SK-N-SH (cell line): ENCODE measurements at regions not wholly inside any gene's neighbourhood (a gene's known extent, or its start where the extent isn't known, plus 50 kb on each side); places are given as distances from the start of the nearest gene placed in this dataset.

Source experiments
- CTCF ChIA-PET: fragments of 300-600, 350-600 bp; formaldehyde crosslinking; extraction: SDS; loops from one replicate; lab custom pipeline; 2021; lab: Yijun Ruan, JAX
- POLR2A ChIA-PET: fragments of 350-600 bp; sonication (Branson Sonifier 250); formaldehyde crosslinking; extraction: SDS; loops from one replicate; lab custom pipeline; 2020; ENCODE audit warnings: antibody characterized with exemption, inconsistent platforms; lab: Yijun Ruan, JAX
- DNase-seq: peaks from one replicate; pipeline ENCODE4 v3.0.0; 2012
- H2AFZ ChIP-seq: fragments of 200-600 bp; sonication (generic); 2 replicates; pipeline ENCODE4 v1.8.1; 2016; ENCODE audit warnings: antibody characterized with exemption, mild to moderate bottlenecking, low read depth
- H3F3A ChIP-seq: fragments of 200-600 bp; sonication (generic); replicated peaks from 2 replicates; pipeline ENCODE3; 2016; ENCODE audit warnings: antibody characterized with exemption, mild to moderate bottlenecking; ENCODE audit not compliant: insufficient read depth
- H3K27ac ChIP-seq, 2 experiments: fragments of 200-500 bp in 1 of 2; fragments of 200-600 bp in 1 of 2; sonication (Bioruptor generic) in 1 of 2; sonication (generic), shearing (Covaris generic) in 1 of 2; 2 replicates each; pipeline versions ENCODE4 v1.5.1 to v1.6.1; 2014 to 2016; ENCODE audit warnings: low read depth in 2 of 2, inconsistent platforms in 1 of 2, low read length in 1 of 2, mild to moderate bottlenecking in 1 of 2, mixed read lengths in 1 of 2
- H3K27me3 ChIP-seq: fragments of 200-600 bp; sonication (generic), shearing (Covaris generic); 2 replicates; pipeline ENCODE4 v1.6.1; 2016; ENCODE audit warnings: mixed run types; ENCODE audit not compliant: insufficient read depth
- H3K36me3 ChIP-seq, 2 experiments: fragments of 200-500 bp in 1 of 2; fragments of 200-600 bp in 1 of 2; sonication (Bioruptor generic) in 1 of 2; sonication (generic) in 1 of 2; replicated peaks in 1 of 2; 2 replicates each; pipeline versions ENCODE3 to v1.5.1; 2014 to 2016; ENCODE audit warnings: low read length in 1 of 2, mild to moderate bottlenecking in 1 of 2; ENCODE audit not compliant: insufficient read depth in 2 of 2, control insufficient read depth in 1 of 2
- H3K4me1 ChIP-seq, 2 experiments: fragments of 200-500 bp in 1 of 2; fragments of 200-600 bp in 1 of 2; sonication (Bioruptor generic) in 1 of 2; sonication (generic), shearing (Covaris generic) in 1 of 2; 2 replicates each; pipeline versions ENCODE4 v1.5.1 to v1.6.1; 2014 to 2016; ENCODE audit warnings: low read depth in 1 of 2, low read length in 1 of 2, mixed run types in 1 of 2; ENCODE audit not compliant: insufficient read depth in 2 of 2, control insufficient read depth in 1 of 2
- H3K4me2 ChIP-seq: fragments of 200-600 bp; sonication (generic), shearing (Covaris generic); 2 replicates; pipeline ENCODE4 v1.6.1; 2017; ENCODE audit warnings: mixed run types
- H3K4me3 ChIP-seq, 2 experiments: fragments of 200-500 bp in 1 of 2; fragments of 200-600 bp in 1 of 2; sonication (Bioruptor generic) in 1 of 2; sonication (generic), shearing (Covaris generic) in 1 of 2; 2 replicates each; pipeline versions ENCODE4 v1.5.1 to v1.8.1; 2014 to 2016; ENCODE audit warnings: low read depth in 2 of 2, inconsistent platforms in 1 of 2, low read length in 1 of 2, mild to moderate bottlenecking in 1 of 2, mixed read lengths in 1 of 2, moderate library complexity in 1 of 2
- H3K79me2 ChIP-seq: fragments of 200-600 bp; sonication (generic); 2 replicates; pipeline ENCODE4 v1.8.1; 2017; ENCODE audit warnings: mild to moderate bottlenecking; ENCODE audit not compliant: insufficient read depth
- H3K9ac ChIP-seq: fragments of 200-600 bp; sonication (generic); 2 replicates; pipeline ENCODE4 v1.6.1; 2017; ENCODE audit warnings: mixed run types
- H3K9me2 ChIP-seq: fragments of 200-600 bp; sonication (generic); 2 replicates; pipeline ENCODE4 v1.6.1; 2017; ENCODE audit warnings: mixed run types
- H3K9me3 ChIP-seq: fragments of 200-600 bp; sonication (generic); 2 replicates; pipeline ENCODE4 v1.6.1; 2017; ENCODE audit warnings: mixed run types, mild to moderate bottlenecking, moderate library complexity
- H4K20me1 ChIP-seq: fragments of 200-600 bp; sonication (generic); 2 replicates; pipeline ENCODE4 v1.6.1; 2017; ENCODE audit warnings: mild to moderate bottlenecking, mixed run types; ENCODE audit not compliant: insufficient read depth
- CHD2 ChIP-seq: fragments of 150-350 bp; IDR thresholded peaks from 2 replicates; pipeline ENCODE4 v1.6.1; 2018; ENCODE audit warnings: low read length; ENCODE audit not compliant: partially characterized antibody
- FOXM1 ChIP-seq: IDR thresholded peaks from 2 replicates; pipeline ENCODE4 v1.4.0; 2012; ENCODE audit warnings: low read depth, mild to moderate bottlenecking
- GABPA ChIP-seq: IDR thresholded peaks from 2 replicates; pipeline ENCODE4 v1.4.0; 2012; ENCODE audit warnings: low read depth, mild to moderate bottlenecking
- PBX3 ChIP-seq: IDR thresholded peaks from 2 replicates; pipeline ENCODE4; 2012
- POLR2AphosphoS5 ChIP-seq: IDR thresholded peaks from 2 replicates; pipeline ENCODE4 v1.6.1; 2012; ENCODE audit warnings: low read depth, low read length
- RAD21 ChIP-seq: IDR thresholded peaks from 2 replicates; pipeline ENCODE4 v1.6.1; 2012; ENCODE audit warnings: mild to moderate bottlenecking, low read length
- RCOR1 ChIP-seq: fragments of 150-350 bp; IDR thresholded peaks from 2 replicates; pipeline ENCODE4 v1.6.1; 2017; ENCODE audit warnings: antibody characterized with exemption, low read length
- REST ChIP-seq: IDR thresholded peaks from 2 replicates; pipeline ENCODE4 v1.6.1; 2012; ENCODE audit warnings: mild to moderate bottlenecking, low read depth, low read length, moderate library complexity
- RXRA ChIP-seq: IDR thresholded peaks from 2 replicates; pipeline ENCODE4 v1.4.0; 2012; ENCODE audit warnings: low read depth, mild to moderate bottlenecking, borderline replicate concordance
- SIN3A ChIP-seq: IDR thresholded peaks from 2 replicates; pipeline ENCODE4 v1.6.1; 2012; ENCODE audit warnings: low read depth, mild to moderate bottlenecking, low read length, moderate library complexity, borderline replicate concordance
- SMC3 ChIP-seq: IDR thresholded peaks from 2 replicates; pipeline ENCODE4 v1.6.1; 2012; ENCODE audit warnings: low read depth, low read length, improper control_type of control experiment
- USF1 ChIP-seq: IDR thresholded peaks from 2 replicates; pipeline ENCODE4 v1.4.0; 2012; ENCODE audit warnings: low read depth, borderline replicate concordance
- ZBTB33 ChIP-seq: IDR thresholded peaks from 2 replicates; pipeline ENCODE4 v1.4.0; 2012; ENCODE audit warnings: low read depth, borderline replicate concordance
- WGBS: methylation state at CpG from one replicate; pipeline ENCODE4 v1.1.6; 2017; ENCODE audit warnings: low lambda C conversion rate; 5-methylcytosine and 5-hydroxymethylcytosine counted together
- TF ChIP-seq, protein P1 (sequence below): IDR thresholded peaks from 2 replicates; pipeline ENCODE4 v1.4.0; 2012; ENCODE audit warnings: low read depth

GRCh38 chr2:58917596-58917995 is 676.5 kb upstream of the FANCL start (continued):
- no peak for TF ChIP-seq REST
- TF ChIP-seq RAD21 = no peak
- no peak for TF ChIP-seq PBX3
- no peak for TF ChIP-seq RXRA
- no peak for TF ChIP-seq SMC3
- no peak for TF ChIP-seq RCOR1
- TF ChIP-seq POLR2AphosphoS5 = no peak
- TF ChIP-seq, all 33 proteins: peak for 0

- DNase-seq = no peak
- H3K27me3 ChIP-seq = no peaks in the 10 kb centered on the region
- WGBS = 27% methylated on average over 3 of the region's 3 CpGs
Measured at GRCh38 chr2:58916063-58916462, 674.9 kb upstream of the FANCL start.

More at GRCh38 chr2:58916063-58916462, 674.9 kb upstream of the FANCL start:
- H3K4me1 ChIP-seq = peaks cover 0 to 4% of the 10 kb centered on the region in 2 experiments; a peak in 1 of 4 replicates
- TF ChIP-seq SIN3A (no peak), ZBTB33 (no peak), GABPA (no peak), FOXM1 (no peak), CHD2 (no peak), USF1 (no peak)
- TF ChIP-seq, protein P1, sequence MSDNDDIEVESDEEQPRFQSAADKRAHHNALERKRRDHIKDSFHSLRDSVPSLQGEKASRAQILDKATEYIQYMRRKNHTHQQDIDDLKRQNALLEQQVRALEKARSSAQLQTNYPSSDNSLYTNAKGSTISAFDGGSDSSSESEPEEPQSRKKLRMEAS = no peak
- TF ChIP-seq, all 33 proteins: peak for 0
- ChIA-PET POLR2A (no interaction called here), CTCF (no interaction called here)
- Histone ChIP-seq H3F3A (no peaks in the 10 kb centered on the region), H3K9me3 (no peaks in the 10 kb centered on the region), H3K4me2 (no peak overlapping the region), H3K36me3 (no peaks in the 10 kb centered on the region), H4K20me1 (no peaks in the 10 kb centered on the region), H3K27ac (no peak overlapping the region), H2AFZ (no peak overlapping the region), H3K9me2 (no peaks in the 10 kb centered on the region), H3K9ac (no peak overlapping the region), H3K79me2 (no peaks in the 10 kb centered on the region), H3K4me3 (no peak overlapping the region)
